HepG2 (cell line): ENCODE measurements at regions not wholly inside any gene's neighbourhood (a gene's known extent, or its start where the extent isn't known, plus 50 kb on each side); places are given as distances from the start of the nearest gene placed in this dataset.

ENCODE experiments used
- ATAC-seq: fragments of 200-7000 bp; cut with Tn5 transposase; 3 replicates; pipeline ENCODE4 v1.9.1; 2020; ENCODE audit warnings: mild to moderate bottlenecking, moderate library complexity
- BruUV-seq: library from RNA; stranded (reverse); fragments of 400-500 nt; replicated peaks from 2 replicates; lab custom pipeline; 2021; lab: Mats Ljungman, UMichigan
- CTCF ChIA-PET: fragments of 300-600 bp; formaldehyde crosslinking; extraction: SDS; loops from one replicate; lab custom pipeline; 2021; ENCODE audit warnings: low total read pairs, inconsistent platforms, low intra/inter-chr PET ratio; lab: Yijun Ruan, JAX
- POLR2A ChIA-PET: fragments of 350-600 bp; sonication (Branson Sonifier 250); formaldehyde crosslinking; loops from one replicate; lab custom pipeline; 2020; ENCODE audit warnings: antibody characterized with exemption, inconsistent platforms; lab: Yijun Ruan, JAX
- DNase-seq: peaks from one replicate; pipeline ENCODE4 v3.0.0-alpha.2; 2015; ENCODE audit warnings: low spot score
- FAIRE-seq: peaks from 3 replicates; lab custom pipeline; 2011; peaks lifted over from hg19 to GRCh38; lab: Jason Lieb, UNC
- H2AFZ ChIP-seq: one replicate; pipeline ENCODE4 v1.6.1; 2011; ENCODE audit warnings: low read length, inconsistent platforms
- H3K27ac ChIP-seq: fragments of 300-600 bp; 3 replicates; pipeline ENCODE4 v1.8.0; 2011; ENCODE audit warnings: mixed run types, mild to moderate bottlenecking, mixed read lengths, low read length, inconsistent platforms; ENCODE audit not compliant: insufficient read depth; ENCODE audit errors: extremely low read length
- H3K27me3 ChIP-seq, 2 experiments: fragments of 200-600 bp in 1 of 2; 2 replicates in 1 of 2; 3 replicates in 1 of 2; pipeline versions ENCODE4 v1.6.0 to v1.8.0; 2011; ENCODE audit warnings: low read length in 2 of 2, mild to moderate bottlenecking in 2 of 2, moderate library complexity in 2 of 2, inconsistent platforms in 1 of 2; ENCODE audit not compliant: insufficient read depth in 2 of 2, control insufficient read depth in 1 of 2
- H3K36me3 ChIP-seq, 2 experiments: fragments of 200-600 bp in 1 of 2; replicated peaks in 1 of 2; 2 replicates in 1 of 2; 3 replicates in 1 of 2; pipeline versions ENCODE4 v1.5.1 to v1.8.0; 2011; ENCODE audit warnings: low read length in 2 of 2, inconsistent platforms in 1 of 2; ENCODE audit not compliant: insufficient read depth in 2 of 2, control insufficient read depth in 1 of 2
- H3K4me1 ChIP-seq: 2 replicates; pipeline ENCODE4 v1.5.1; 2012; ENCODE audit warnings: low read length, inconsistent platforms; ENCODE audit not compliant: insufficient read depth
- H3K4me2 ChIP-seq: 2 replicates; pipeline ENCODE4 v1.6.0; 2011; ENCODE audit warnings: low read depth, low read length, inconsistent platforms
- H3K4me3 ChIP-seq, 3 experiments: fragments of 200-600 bp in 1 of 3; sonication (generic), shearing (Covaris generic) in 1 of 3; replicated peaks in 1 of 3; 2 replicates each; pipeline ENCODE4 v1.5.1; 2011 to 2016; ENCODE audit warnings: low read length in 3 of 3, inconsistent platforms in 2 of 3, low read depth in 2 of 3, mild to moderate bottlenecking in 2 of 3, control low read depth in 1 of 3, mixed read lengths in 1 of 3; ENCODE audit not compliant: insufficient read depth in 1 of 3
- H3K79me2 ChIP-seq: one replicate; pipeline ENCODE4 v1.6.1; 2011; ENCODE audit warnings: low read length, inconsistent platforms; ENCODE audit not compliant: insufficient read depth
- H3K9ac ChIP-seq: 2 replicates; pipeline ENCODE4 v1.6.0; 2011; ENCODE audit warnings: mild to moderate bottlenecking, low read depth, low read length, inconsistent platforms; ENCODE audit not compliant: insufficient read depth
- H3K9me3 ChIP-seq: 2 replicates; pipeline ENCODE4 v1.5.1; 2012; ENCODE audit warnings: mild to moderate bottlenecking, low read length
- H4K20me1 ChIP-seq: 2 replicates; pipeline ENCODE4 v1.6.0; 2011; ENCODE audit warnings: inconsistent platforms, mild to moderate bottlenecking, low read length, moderate library complexity; ENCODE audit not compliant: insufficient read depth
- DNMT3B ChIP-seq: conservative IDR thresholded peaks from 2 replicates; pipeline ENCODE4 v1.6.1; 2016; ENCODE audit warnings: missing biosample characterization, control low read depth
- RFX3 ChIP-seq: IDR thresholded peaks from 2 replicates; pipeline ENCODE4 v1.6.1; 2016; ENCODE audit warnings: missing biosample characterization, missing genetic modification reagents
- ZNF407 ChIP-seq: sonication (generic); formaldehyde crosslinking; IDR thresholded peaks from one replicate; pipeline ENCODE4 v1.5.1; 2020; ENCODE audit warnings: mild to moderate bottlenecking, missing genetic modification reagents; ENCODE audit errors: not compliant biosample characterization
- WGBS: methylation state at CpG from one replicate; pipeline ENCODE4 v1.1.6; 2017; ENCODE audit warnings: low lambda C conversion rate; 5-methylcytosine and 5-hydroxymethylcytosine counted together
- in situ Hi-C: cut with HindIII; loops from 2 replicates; pipeline ENCODE4 v1.10.0; 2017; ENCODE audit warnings: low pct_unique_long_range_greater_than_20kb; ENCODE audit not compliant: extremely low pct_ligation_motif_present
- intact Hi-C: fragments of 100-400 bp; cut with micrococcal nuclease; formaldehyde crosslinking; loops from one replicate; pipeline ENCODE4 v1.10.0; 2022; ENCODE audit not compliant: unreplicated experiment

GRCh38 chr4:155587766-155588165 lies 78.9 kb upstream of the GUCY1A1 start:
- H3K9me3 ChIP-seq, result no peaks in the 10 kb centered on the region
- DNase-seq, result no peak
- no peak for TF ChIP-seq ZNF407 (CRISPR knock-in tag)
- no peak for TF ChIP-seq RFX3
- no peak for TF ChIP-seq DNMT3B (CRISPR knock-in tag)
- TF ChIP-seq, all 625 proteins: peak for 0
- ATAC-seq (no peak), FAIRE-seq (no peak)
- no peaks in the 10 kb centered on the region for H3K4me1 ChIP-seq
- in situ Hi-C loops, result no loop called here
- no peak overlapping the region for H3K4me2 ChIP-seq
- no peak overlapping the region for H3K9ac ChIP-seq
- ChIA-PET CTCF (no interaction called here), POLR2A (no interaction called here)
- WGBS, result 51% methylated on average over 3 of the region's 3 CpGs
- no peak overlapping the region for H3K27ac ChIP-seq
- H3K4me3 ChIP-seq, result no peak overlapping the region
- H3K36me3 ChIP-seq, result no peaks in the 10 kb centered on the region
- intact Hi-C loops, result no loop called here
- H3K27me3 ChIP-seq, result no peaks in the 10 kb centered on the region
- no TSS peak for BruUV-seq
- no peaks in the 10 kb centered on the region for H3K79me2 ChIP-seq
- no peaks in the 10 kb centered on the region for H4K20me1 ChIP-seq
- no peak overlapping the region for H2AFZ ChIP-seq
